H1 (cell line): ENCODE measurements at regions not wholly inside any gene's neighbourhood (a gene's known extent, or its start where the extent isn't known, plus 50 kb on each side); places are given as distances from the start of the nearest gene placed in this dataset.

Source experiments
- CTCF ChIA-PET: fragments of 300-600 bp; sonication (Branson Sonifier 250); formaldehyde crosslinking; loops from one replicate; lab custom pipeline; 2021; ENCODE audit not compliant: partially characterized antibody; lab: Charles Lee
- POLR2A ChIA-PET: fragments of 300-600 bp; sonication (Branson Sonifier 250); formaldehyde crosslinking; loops from one replicate; lab custom pipeline; 2021; ENCODE audit warnings: inconsistent platforms; ENCODE audit not compliant: partially characterized antibody; lab: Charles Lee
- DNase-seq, 2 experiments: peaks; one replicate each; pipeline versions ENCODE4 v3.0.0 to v3.0.0-alpha.2; 2010 to 2022; ENCODE audit warnings: low spot score in 2 of 2, low read depth in 1 of 2, mixed read lengths in 1 of 2
- FAIRE-seq: peaks from 2 replicates; lab custom pipeline; 2011; peaks lifted over from hg19 to GRCh38; lab: Jason Lieb, UNC
- H2AFZ ChIP-seq: 2 replicates; pipeline ENCODE4 v1.8.1; 2012; ENCODE audit warnings: low read length, inconsistent platforms
- H2AK5ac ChIP-seq: 2 replicates; pipeline ENCODE4 v1.6.1; 2013; ENCODE audit warnings: low read depth, low read length
- H2BK120ac ChIP-seq: replicated peaks from 2 replicates; pipeline ENCODE3; 2013; ENCODE audit warnings: low read depth, low read length, inconsistent platforms
- H2BK12ac ChIP-seq: 2 replicates; pipeline ENCODE4 v1.6.1; 2013; ENCODE audit warnings: low read depth, low read length
- H2BK15ac ChIP-seq: 2 replicates; pipeline ENCODE4 v1.6.1; 2013; ENCODE audit warnings: low read length
- H2BK20ac ChIP-seq: 2 replicates; pipeline ENCODE4 v1.6.1; 2013; ENCODE audit warnings: low read length
- H2BK5ac ChIP-seq: 2 replicates; pipeline ENCODE4 v1.6.1; 2013; ENCODE audit warnings: low read depth, low read length
- H3K14ac ChIP-seq: 2 replicates; pipeline ENCODE4 v1.6.1; 2013; ENCODE audit warnings: inconsistent platforms; ENCODE audit not compliant: insufficient read length
- H3K18ac ChIP-seq: 2 replicates; pipeline ENCODE4 v1.6.1; 2013; ENCODE audit warnings: low read length; ENCODE audit errors: extremely low read depth
- H3K23ac ChIP-seq: 2 replicates; pipeline ENCODE4 v1.6.1; 2013; ENCODE audit warnings: inconsistent platforms; ENCODE audit not compliant: insufficient read length
- H3K23me2 ChIP-seq: 2 replicates; pipeline ENCODE4 v1.6.1; 2013; ENCODE audit warnings: low read depth, low read length
- H3K27ac ChIP-seq: 2 replicates; pipeline ENCODE4 v1.6.1; 2011; ENCODE audit warnings: low read depth, low read length, inconsistent platforms
- H3K27me3 ChIP-seq, 4 experiments: replicated peaks in 1 of 4; 1 replicate in 1 of 4; 2 replicates in 3 of 4; pipeline versions ENCODE4 v1.6.1 to v1.8.1; 2011 to 2013; ENCODE audit warnings: low read length in 3 of 4, mild to moderate bottlenecking in 3 of 4, inconsistent platforms in 2 of 4, mixed read lengths in 2 of 4, moderate library complexity in 1 of 4; ENCODE audit not compliant: control insufficient read depth in 3 of 4, insufficient read depth in 3 of 4; ENCODE audit errors: extremely low read depth in 1 of 4
- H3K36me3 ChIP-seq, 4 experiments: 2 replicates each; pipeline versions ENCODE4 v1.6.1 to v1.8.1; 2011 to 2013; ENCODE audit warnings: mild to moderate bottlenecking in 4 of 4, low read length in 3 of 4, moderate library complexity in 2 of 4, control low read depth in 1 of 4, inconsistent platforms in 1 of 4; ENCODE audit not compliant: insufficient read depth in 4 of 4, control insufficient read depth in 2 of 4
- H3K4ac ChIP-seq: replicated peaks from 2 replicates; pipeline ENCODE3; 2013; ENCODE audit warnings: low read length, low read depth, mixed read lengths, inconsistent platforms; ENCODE audit not compliant: insufficient read length
- H3K4me1 ChIP-seq, 4 experiments: replicated peaks in 1 of 4; 1 replicate in 1 of 4; 2 replicates in 3 of 4; pipeline versions ENCODE4 v1.6.1 to v1.8.1; 2011 to 2013; ENCODE audit warnings: low read length in 3 of 4, inconsistent platforms in 2 of 4, mixed read lengths in 1 of 4; ENCODE audit not compliant: insufficient read depth in 4 of 4, control insufficient read depth in 3 of 4
- H3K4me2 ChIP-seq, 2 experiments: 2 replicates each; pipeline versions ENCODE4 v1.6.1 to v1.8.1; 2011 to 2013; ENCODE audit warnings: low read depth in 2 of 2, low read length in 2 of 2, control low read depth in 1 of 2, inconsistent platforms in 1 of 2, mild to moderate bottlenecking in 1 of 2; ENCODE audit not compliant: insufficient read depth in 1 of 2
- H3K4me3 ChIP-seq, 4 experiments: fragments of 200-600, 300-600 bp in 1 of 4; sonication (generic), shearing (Covaris generic), sonication (Bioruptor Twin) in 1 of 4; 2 replicates each; pipeline versions ENCODE4 v1.5.1 to v1.8.1; 2011 to 2016; ENCODE audit warnings: low read length in 4 of 4, low read depth in 3 of 4, control low read depth in 2 of 4, inconsistent platforms in 2 of 4, mild to moderate bottlenecking in 2 of 4, mixed read lengths in 1 of 4, moderate library complexity in 1 of 4; ENCODE audit not compliant: insufficient read depth in 2 of 4; ENCODE audit errors: extremely low read depth in 1 of 4
- H3K56ac ChIP-seq: replicated peaks from 2 replicates; pipeline ENCODE3; 2013; ENCODE audit warnings: low read depth, mild to moderate bottlenecking, mixed read lengths, low read length, inconsistent platforms; ENCODE audit not compliant: insufficient read length
- H3K79me1 ChIP-seq: 2 replicates; pipeline ENCODE4 v1.6.1; 2013; ENCODE audit warnings: low read depth, low read length, control low read depth
- H3K79me2 ChIP-seq, 2 experiments: 2 replicates each; pipeline versions ENCODE4 v1.6.1 to v1.8.1; 2012 to 2013; ENCODE audit warnings: low read length in 2 of 2, mild to moderate bottlenecking in 2 of 2, inconsistent platforms in 1 of 2; ENCODE audit not compliant: insufficient read depth in 2 of 2, control insufficient read depth in 1 of 2
- H3K9ac ChIP-seq, 4 experiments: replicated peaks in 1 of 4; 1 replicate in 1 of 4; 2 replicates in 3 of 4; pipeline versions ENCODE4 v1.6.1 to v1.8.1; 2011 to 2013; ENCODE audit warnings: low read depth in 3 of 4, low read length in 3 of 4, control low read depth in 2 of 4, mild to moderate bottlenecking in 2 of 4, moderate library complexity in 2 of 4, inconsistent platforms in 1 of 4; ENCODE audit errors: extremely low read depth in 1 of 4
- H3K9me3 ChIP-seq, 2 experiments: 2 replicates each; pipeline versions ENCODE4 v1.6.1 to v1.8.1; 2012 to 2013; ENCODE audit warnings: mild to moderate bottlenecking in 2 of 2, moderate library complexity in 2 of 2, control low read depth in 1 of 2, inconsistent platforms in 1 of 2, low read depth in 1 of 2, low read length in 1 of 2, mixed read lengths in 1 of 2; ENCODE audit not compliant: insufficient read depth in 2 of 2
- H4K20me1 ChIP-seq, 2 experiments: replicated peaks in 1 of 2; 2 replicates each; pipeline versions ENCODE3 to v1.8.1; 2011 to 2013; ENCODE audit warnings: inconsistent platforms in 2 of 2, low read length in 2 of 2, mild to moderate bottlenecking in 1 of 2; ENCODE audit not compliant: insufficient read depth in 2 of 2, control insufficient read depth in 1 of 2
- H4K5ac ChIP-seq: 2 replicates; pipeline ENCODE4 v1.6.1; 2013; ENCODE audit warnings: low read length, low read depth, mixed read lengths, inconsistent platforms; ENCODE audit not compliant: insufficient read length
- H4K8ac ChIP-seq: 2 replicates; pipeline ENCODE4 v1.8.0; 2013; ENCODE audit warnings: mild to moderate bottlenecking, moderate library complexity, low read length, inconsistent platforms; ENCODE audit not compliant: insufficient read depth; ENCODE audit errors: extremely low read depth
- H4K91ac ChIP-seq: replicated peaks from 2 replicates; pipeline ENCODE3; 2013; ENCODE audit warnings: low read length, mixed read lengths, inconsistent platforms; ENCODE audit not compliant: insufficient read length
- MAFK ChIP-seq: IDR thresholded peaks from 2 replicates; pipeline ENCODE4 v1.6.1; 2012; ENCODE audit warnings: low read depth, mild to moderate bottlenecking, improper control_type of control experiment, low read length
- NRF1 ChIP-seq: IDR thresholded peaks from 2 replicates; pipeline ENCODE4 v1.6.1; 2011; ENCODE audit warnings: mild to moderate bottlenecking, low read depth, low read length, improper control_type of control experiment
- TBP ChIP-seq: IDR thresholded peaks from 2 replicates; pipeline ENCODE4 v1.6.1; 2011; ENCODE audit warnings: low read depth, low read length, improper control_type of control experiment
- WGBS, 2 experiments: shearing (Covaris generic) in 1 of 2; methylation state at CpG; one replicate each; pipeline versions ENCODE4 v1.1.6 to v1.1.7; 2013 to 2015; ENCODE audit warnings: low lambda C conversion rate in 2 of 2, mixed read lengths in 2 of 2, inconsistent platforms in 1 of 2, low coverage in 1 of 2, missing lambda C conversion rate in 1 of 2; ENCODE audit not compliant: insufficient replicate concordance in 2 of 2, insufficient coverage in 1 of 2, insufficient read length in 1 of 2; ENCODE audit errors: extremely low coverage in 1 of 2, missing lambda C conversion rate in 1 of 2; 5-methylcytosine and 5-hydroxymethylcytosine counted together
- TF ChIP-seq, protein P1 (sequence below): IDR thresholded peaks from 2 replicates; pipeline ENCODE4 v1.6.1; 2011; ENCODE audit warnings: low read length, improper control_type of control experiment

DNA sequence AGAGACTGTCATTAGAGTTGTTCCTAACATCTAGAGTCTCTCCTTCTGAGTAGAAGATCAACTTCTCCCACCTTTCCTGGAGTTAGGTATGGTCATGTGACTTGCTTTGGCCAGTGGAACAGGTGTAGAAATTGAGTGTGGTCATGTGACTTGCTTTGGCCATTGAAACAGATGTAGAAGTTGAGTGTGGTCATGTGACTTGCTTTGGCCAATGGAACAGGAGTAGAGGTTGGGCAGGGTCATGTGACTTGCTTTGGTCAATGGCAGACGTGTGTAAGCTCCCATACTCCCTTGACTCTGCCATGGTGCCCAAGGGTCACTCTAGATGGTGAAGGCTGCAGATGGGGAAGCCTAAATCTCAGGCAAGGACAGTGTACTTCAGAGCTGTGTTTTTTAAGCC, 306.0 kb downstream of the NPHP4 start:
- Histone ChIP-seq H3K79me1 (no peaks in the 10 kb centered on the region; the same call in 1 of the 2 replicates), H3K79me2 (no peaks in the 10 kb centered on the region), H3K4me3 (no peak overlapping the region), H4K20me1 (no peaks in the 10 kb centered on the region), H3K23me2 (no peaks in the 10 kb centered on the region), H3K27ac (no peak overlapping the region), H4K91ac (no peak overlapping the region), H3K14ac (no peak overlapping the region)
- 100% methylated on average over 1 of the region's 1 CpG; no CpG with 5 or more reads in 1 of the 2 experiments for WGBS, 2 experiments
- TF ChIP-seq TBP (no peak), MAFK (no peak), NRF1 (no peak)
- TF ChIP-seq, protein P1, sequence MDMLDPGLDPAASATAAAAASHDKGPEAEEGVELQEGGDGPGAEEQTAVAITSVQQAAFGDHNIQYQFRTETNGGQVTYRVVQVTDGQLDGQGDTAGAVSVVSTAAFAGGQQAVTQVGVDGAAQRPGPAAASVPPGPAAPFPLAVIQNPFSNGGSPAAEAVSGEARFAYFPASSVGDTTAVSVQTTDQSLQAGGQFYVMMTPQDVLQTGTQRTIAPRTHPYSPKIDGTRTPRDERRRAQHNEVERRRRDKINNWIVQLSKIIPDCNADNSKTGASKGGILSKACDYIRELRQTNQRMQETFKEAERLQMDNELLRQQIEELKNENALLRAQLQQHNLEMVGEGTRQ, result peak; percentile 59; the same call in 1 of the 2 replicates
- TF ChIP-seq, all 59 proteins: peak for 1
- CTCF ChIA-PET, result interaction anchor here (0.9 to 1.6 kb wide), 2 partner anchors 59 to 176 kb away, joined by 3 to 5 read pairs; no protein-coding TSS in a partner anchor
- no peak overlapping the region for H3K56ac ChIP-seq
- H4K5ac ChIP-seq, result no peak overlapping the region
- no peak overlapping the region for H2AFZ ChIP-seq
- no peak overlapping the region for H3K4ac ChIP-seq
- no peak overlapping the region for H3K23ac ChIP-seq
- H2BK12ac ChIP-seq, result no peak overlapping the region
- H4K8ac ChIP-seq, result no peak overlapping the region
- no peak overlapping the region for H3K9ac ChIP-seq
- H2BK20ac ChIP-seq, result no peak overlapping the region
- POLR2A ChIA-PET, result no interaction called here
- no peak for DNase-seq
- H3K4me2 ChIP-seq, result no peak overlapping the region
- H2BK15ac ChIP-seq, result 0 out of 2 replicates have a peak overlapping the region, but pooled peaks have one; percentile 18
- no peak for FAIRE-seq
- H3K9me3 ChIP-seq, result no peaks in the 10 kb centered on the region
- no peak overlapping the region for H2BK5ac ChIP-seq
- H2BK120ac ChIP-seq, result no peak overlapping the region
- H3K27me3 ChIP-seq, result peaks cover 0 to 2% (median 0%) of the 10 kb centered on the region in 4 experiments; a peak in 1 of 7 replicates
- H2AK5ac ChIP-seq, result 0 out of 2 replicates have a peak overlapping the region, but pooled peaks have one; percentile 30
- H3K4me1 ChIP-seq, result no peaks in the 10 kb centered on the region; a peak in 1 of 7 replicates
- H3K18ac ChIP-seq, result no peak overlapping the region
- H3K36me3 ChIP-seq, result no peaks in the 10 kb centered on the region
